Lower leg skin (tissue), 4 donors: ENCODE measurements at regions not wholly inside any gene's neighbourhood (a gene's known extent, or its start where the extent isn't known, plus 50 kb on each side); places are given as distances from the start of the nearest gene placed in this dataset.

Experiments used
- DNase-seq, 2 donors: peaks; one replicate each; pipeline ENCODE4 v3.0.0-alpha.2; 2019; ENCODE audit warnings: low spot score in 2 of 2
- H3K4me3 ChIP-seq: fragments of 200-600 bp; sonication (generic); 2 replicates; pipeline ENCODE4 v1.5.1; 2017; ENCODE audit warnings: mild to moderate bottlenecking, low read depth; ENCODE audit not compliant: poor library complexity, severe bottlenecking
- CTCF ChIP-seq, 3 donors: fragments of 450-650 bp; IDR thresholded peaks; one replicate each; pipeline ENCODE4 v1.5.1; 2016; ENCODE audit warnings: antibody characterized with exemption in 3 of 3, mild to moderate bottlenecking in 3 of 3, moderate library complexity in 2 of 3
- POLR2A ChIP-seq, 2 donors: fragments of 450-650 bp; IDR thresholded peaks; one replicate each; pipeline ENCODE4 v1.6.1; 2016 to 2017; ENCODE audit warnings: antibody characterized with exemption in 2 of 2, mild to moderate bottlenecking in 1 of 2, moderate library complexity in 1 of 2
- WGBS, 2 donors: methylation state at CpG; one replicate each; pipeline ENCODE4 v1.1.5; 2018; 5-methylcytosine and 5-hydroxymethylcytosine counted together
- intact Hi-C: fragments of 100-400 bp; cut with DNase I; formaldehyde crosslinking; loops from one replicate; pipeline ENCODE4 v1.15.0; 2023; ENCODE audit warnings: low total_unique reads

GRCh38 chr3:160154596-160154995 is 70.6 kb upstream of the C3orf80 start:
- intact Hi-C loops: no loop called here
- DNase-seq: no peak
- 39 to 45% methylated on average over 2 of the region's 2 CpGs for WGBS, 2 donors
- no peak for TF ChIP-seq POLR2A (IDR thresholded peaks at IDR 0.05)
- no peak for TF ChIP-seq CTCF (IDR thresholded peaks at IDR 0.05)
- no peak overlapping the region for H3K4me3 ChIP-seq

DNA sequence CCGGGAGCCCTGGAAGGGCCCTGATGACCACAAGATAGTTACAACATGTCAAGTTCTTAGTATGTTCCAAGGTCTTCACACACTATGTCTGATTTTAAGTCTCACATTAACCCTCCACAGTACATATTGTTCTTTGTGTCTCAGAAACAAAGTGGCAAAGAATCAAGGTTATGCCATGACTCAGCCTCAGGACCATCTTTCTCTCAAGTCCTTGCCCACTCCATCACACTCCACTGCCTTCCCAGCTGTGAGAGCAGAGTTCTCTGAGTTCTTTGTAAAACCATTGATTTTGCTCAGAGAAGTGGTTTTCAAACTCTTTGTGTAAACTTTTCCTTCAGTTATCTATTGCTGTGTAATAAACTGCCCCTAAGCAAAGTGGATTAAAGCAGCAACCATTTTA is 67.9 kb upstream of the C3orf80 start:
- WGBS, 2 donors: 85 to 94% methylated on average over 1 of the region's 1 CpG

DNA sequence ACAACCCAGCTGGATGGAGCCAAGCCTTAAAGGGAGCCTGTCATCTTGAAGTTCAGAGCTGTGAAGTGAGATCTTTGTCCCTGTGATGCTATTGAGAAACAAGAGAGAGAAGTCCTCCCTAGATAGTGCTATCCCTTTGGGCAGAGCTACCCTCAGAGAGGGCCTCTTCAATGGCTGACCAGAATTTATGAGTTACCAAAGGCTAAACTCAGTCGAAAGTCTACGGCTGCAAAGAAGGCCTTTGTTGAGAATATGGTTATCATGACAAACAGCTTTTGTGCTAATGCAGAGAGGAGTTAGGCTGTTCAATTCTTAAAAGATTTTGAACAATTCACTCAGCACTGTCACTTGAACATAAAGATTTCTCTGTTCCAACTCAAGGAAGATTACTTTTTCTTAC is 65.9 kb upstream of the C3orf80 start:
- TF ChIP-seq CTCF (IDR thresholded peaks at IDR 0.05) (no peak), POLR2A (IDR thresholded peaks at IDR 0.05) (no peak)
- intact Hi-C loops: no loop called here
- H3K4me3 ChIP-seq: no peak overlapping the region
- DNase-seq: no peak
- WGBS, 2 donors: 88 to 93% methylated on average over 2 of the region's 2 CpGs

More for the DNA sequence above, 67.9 kb upstream of the C3orf80 start:
- no peak overlapping the region for H3K4me3 ChIP-seq
- TF ChIP-seq CTCF (IDR thresholded peaks at IDR 0.05): no peak
- no peak for TF ChIP-seq POLR2A (IDR thresholded peaks at IDR 0.05)
- no peak for DNase-seq
- intact Hi-C loops: no loop called here

- TF ChIP-seq CTCF (IDR thresholded peaks at IDR 0.05) (no peak), POLR2A (IDR thresholded peaks at IDR 0.05) (no peak)
- 92 to 94% methylated on average over 3 of the region's 3 CpGs for WGBS, 2 donors
- H3K4me3 ChIP-seq: no peak overlapping the region
- no peak for DNase-seq
- intact Hi-C loops: loop anchor here (10.0 kb wide), 2 partner anchors 185 to 265 kb away; no protein-coding TSS in a partner anchor
Measured at GRCh38 chr3:160159806-160160205, 65.4 kb upstream of the C3orf80 start.

DNA sequence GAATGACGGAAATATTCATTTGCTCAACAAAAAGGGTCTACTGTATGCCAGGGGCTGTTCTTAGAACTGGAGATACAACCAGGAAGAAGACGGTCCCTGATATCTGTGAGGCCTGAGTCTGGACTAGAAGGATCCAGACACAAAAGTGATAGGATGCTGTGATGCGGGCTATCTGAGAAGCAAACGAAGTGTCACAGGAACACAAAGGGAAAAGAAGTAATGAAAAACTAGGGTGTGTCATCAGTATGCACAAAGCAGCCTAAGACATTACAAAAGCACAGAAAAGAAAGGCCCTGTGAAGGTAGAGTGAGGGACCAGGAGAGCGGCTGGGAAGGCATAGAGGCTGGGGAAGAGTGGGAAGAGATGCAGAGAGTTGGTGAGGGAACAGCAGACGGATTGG is 63.3 kb upstream of the C3orf80 start:
- H3K4me3 ChIP-seq: no peak overlapping the region
- 92 to 95% methylated on average over 6 of the region's 6 CpGs for WGBS, 2 donors
- DNase-seq: no peak
- intact Hi-C loops: loop anchor here (10.0 kb wide), 2 partner anchors 183 to 263 kb away; no protein-coding TSS in a partner anchor
- TF ChIP-seq CTCF (IDR thresholded peaks at IDR 0.05) (no peak), POLR2A (IDR thresholded peaks at IDR 0.05) (no peak)

GRCh38 chr3:160162440-160162839 is 62.8 kb upstream of the C3orf80 start:
- DNase-seq: no peak
- H3K4me3 ChIP-seq: no peak overlapping the region
- no peak for TF ChIP-seq CTCF (IDR thresholded peaks at IDR 0.05)
- no peak for TF ChIP-seq POLR2A (IDR thresholded peaks at IDR 0.05)
- intact Hi-C loops: loop anchor here (10.0 kb wide), 2 partner anchors 182 to 262 kb away; no protein-coding TSS in a partner anchor
- WGBS, 2 donors: 72 to 78% methylated on average over 5 of the region's 5 CpGs
